SJSA1 (cell line): ENCODE measurements at regions not wholly inside any gene's neighbourhood (a gene's known extent, or its start where the extent isn't known, plus 50 kb on each side); places are given as distances from the start of the nearest gene placed in this dataset.
A peak's percentile ranks its signal among the peaks of the same experiment; 100 is the strongest.

Source experiments
- DNase-seq, 2 experiments: peaks; one replicate each; pipeline ENCODE4 v3.0.0-alpha.2; 2015 to 2020; ENCODE audit warnings: low spot score in 2 of 2, low read depth in 1 of 2
- H3K27ac ChIP-seq: fragments of 250-450 bp; sonication (Bioruptor Pico); 2 replicates; pipeline ENCODE4 v1.5.1; 2020; ENCODE audit warnings: mild to moderate bottlenecking, moderate library complexity
- H3K27me3 ChIP-seq: fragments of 250-450 bp; sonication (Bioruptor Pico); replicated peaks from 2 replicates; pipeline ENCODE4 v1.5.1; 2020; ENCODE audit warnings: mild to moderate bottlenecking, moderate library complexity
- H3K36me3 ChIP-seq: fragments of 250-450 bp; sonication (Bioruptor Pico); 2 replicates; pipeline ENCODE4 v1.5.1; 2020; ENCODE audit warnings: mild to moderate bottlenecking
- H3K4me1 ChIP-seq: fragments of 250-450 bp; sonication (Bioruptor Pico); replicated peaks from 2 replicates; pipeline ENCODE4 v1.6.1; 2021; ENCODE audit warnings: mild to moderate bottlenecking
- H3K4me3 ChIP-seq: fragments of 250-450 bp; sonication (Bioruptor Pico); 2 replicates; pipeline ENCODE4 v1.5.1; 2020; ENCODE audit warnings: mild to moderate bottlenecking
- H3K9me3 ChIP-seq: fragments of 250-450 bp; sonication (Bioruptor Pico); replicated peaks from 2 replicates; pipeline ENCODE4 v1.5.1; 2020; ENCODE audit warnings: mild to moderate bottlenecking

DNA sequence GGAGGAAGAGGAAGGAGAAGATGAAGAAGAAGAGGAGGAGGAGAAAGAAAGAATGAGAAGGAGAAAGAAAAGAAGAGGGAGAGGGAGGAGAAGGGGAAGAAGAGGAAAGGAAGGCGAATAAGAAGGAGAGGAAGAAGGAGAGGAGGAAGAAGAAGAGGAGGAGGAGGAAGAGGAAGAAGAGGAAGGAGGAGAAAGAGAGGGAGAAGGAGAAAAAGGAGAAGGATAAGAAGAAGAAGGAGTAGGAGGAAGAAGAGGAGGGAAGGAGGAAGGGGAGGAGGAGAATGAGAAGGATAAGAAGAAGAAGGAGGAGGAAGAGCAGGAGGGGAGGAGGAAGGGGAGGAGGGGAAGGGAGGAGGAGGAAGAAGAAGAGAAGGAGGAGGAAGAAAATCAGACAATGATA, 149.2 kb upstream of the LYZL2 start:
- no peaks in the 10 kb centered on the region for H3K27me3 ChIP-seq
- no peaks in the 10 kb centered on the region; the same call in 1 of the 2 replicates for H3K9me3 ChIP-seq
- peaks cover 15% of the 10 kb centered on the region for H3K4me1 ChIP-seq
- H3K36me3 ChIP-seq: no peaks in the 10 kb centered on the region
- DNase-seq: no peak
- no peak overlapping the region for H3K27ac ChIP-seq
- H3K4me3 ChIP-seq: no peak overlapping the region

DNA sequence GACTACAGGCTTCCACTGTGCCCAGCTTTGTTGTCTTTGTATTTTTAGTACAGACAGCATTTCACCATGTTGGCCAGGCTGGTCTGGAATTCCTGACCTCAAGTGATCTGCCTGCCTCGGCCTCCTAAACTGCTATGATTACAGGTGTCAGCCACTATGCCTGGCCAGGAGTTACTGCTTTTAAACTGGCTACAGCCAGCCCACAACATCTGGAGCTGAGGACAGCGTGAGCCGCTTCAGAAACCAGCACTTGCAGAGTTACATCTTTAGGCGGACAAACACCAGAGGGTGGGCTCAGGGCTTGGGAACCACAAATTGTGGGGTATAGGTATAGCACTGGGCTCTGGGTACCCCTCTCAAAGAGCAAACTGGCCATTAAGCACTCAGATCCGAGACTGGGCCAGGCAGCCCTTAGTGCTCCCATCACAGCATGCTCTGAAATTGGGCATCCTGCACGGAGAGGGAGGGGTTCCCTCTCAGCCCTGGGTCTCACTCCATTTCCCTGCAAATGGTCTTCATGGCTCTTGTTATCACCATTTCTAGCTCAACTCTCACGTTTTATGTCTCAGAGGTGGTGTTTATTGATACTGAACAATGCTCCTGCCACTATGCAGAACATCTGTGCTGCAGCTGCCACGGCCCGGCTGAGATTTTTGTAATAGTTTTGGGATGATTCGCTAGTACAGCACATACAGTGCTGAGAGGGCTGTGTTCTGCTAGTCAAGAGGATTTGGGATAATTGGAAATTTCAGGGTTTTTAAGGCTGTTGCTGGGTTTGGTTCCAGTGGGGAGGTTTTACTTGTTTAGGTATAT, 146.4 kb upstream of the LYZL2 start:
- no peaks in the 10 kb centered on the region; the same call in none of the 2 replicates for H3K9me3 ChIP-seq
- peaks cover 10% of the 10 kb centered on the region for H3K4me1 ChIP-seq
- DNase-seq: peak; percentile 46 to 61
- H3K27ac ChIP-seq: no peak overlapping the region
- H3K36me3 ChIP-seq: no peaks in the 10 kb centered on the region
- H3K27me3 ChIP-seq: no peaks in the 10 kb centered on the region
- H3K4me3 ChIP-seq: no peak overlapping the region

DNA sequence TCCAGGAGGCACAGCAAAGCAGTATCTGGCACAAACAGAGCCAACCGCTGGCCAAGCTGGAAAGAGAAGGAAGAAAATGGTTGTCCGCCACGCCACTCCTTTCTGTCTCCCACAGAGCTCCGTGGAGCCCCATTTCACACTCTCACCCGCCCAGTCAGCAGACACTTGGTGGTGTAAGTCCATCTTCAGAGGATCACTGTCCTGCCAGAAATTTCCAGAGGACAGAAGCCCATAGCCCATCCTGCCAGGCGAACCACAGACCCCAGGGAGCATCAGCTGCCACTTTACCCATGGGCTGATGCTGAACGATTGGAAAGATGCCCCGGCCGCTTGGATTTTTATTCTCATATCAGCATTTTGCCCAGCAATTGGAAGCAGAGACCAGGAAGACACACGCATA, 144.7 kb upstream of the LYZL2 start:
- Histone ChIP-seq H3K27me3 (no peaks in the 10 kb centered on the region), H3K4me1 (peaks cover 10% of the 10 kb centered on the region), H3K4me3 (no peak overlapping the region), H3K27ac (no peak overlapping the region), H3K9me3 (peaks cover 15% of the 10 kb centered on the region), H3K36me3 (no peaks in the 10 kb centered on the region)
- DNase-seq: no peak

DNA sequence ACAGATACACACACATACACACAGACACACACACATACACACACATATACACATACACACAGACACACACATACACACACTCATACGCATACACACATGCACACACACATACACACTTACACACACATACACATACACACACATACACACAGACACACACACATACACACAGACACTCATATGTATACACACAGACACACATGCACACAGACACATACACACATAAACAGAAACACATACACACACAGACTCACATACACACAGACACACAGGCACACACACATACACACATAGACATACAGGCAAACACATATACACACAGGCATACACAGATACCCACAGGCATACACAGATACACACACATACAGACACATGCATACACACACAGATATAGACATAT, 143.9 kb upstream of the LYZL2 start:
- H3K4me1 ChIP-seq: peaks cover 10% of the 10 kb centered on the region
- DNase-seq: no peak
- H3K27ac ChIP-seq: no peak overlapping the region
- no peak overlapping the region for H3K4me3 ChIP-seq
- H3K36me3 ChIP-seq: no peaks in the 10 kb centered on the region
- H3K9me3 ChIP-seq: peaks cover 15% of the 10 kb centered on the region
- H3K27me3 ChIP-seq: no peaks in the 10 kb centered on the region

DNA sequence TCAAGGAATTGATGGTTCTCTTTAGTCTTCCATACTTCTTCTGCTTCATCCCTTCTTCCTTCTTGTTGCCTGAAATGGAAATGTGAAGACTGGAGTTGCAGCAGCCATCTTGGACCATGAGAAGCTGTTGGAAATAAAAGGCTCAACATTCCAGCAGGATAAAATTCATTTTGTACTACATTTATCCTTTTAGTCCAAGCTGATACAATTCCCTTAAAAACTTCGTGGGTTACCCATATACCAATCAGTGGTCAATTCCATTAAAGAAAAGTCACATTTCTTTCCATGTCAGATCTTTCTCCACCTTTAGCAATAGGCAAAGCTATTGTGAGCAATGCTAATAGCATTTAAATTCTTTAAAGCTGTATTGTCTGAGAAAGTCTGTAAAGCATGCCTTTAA, 141.3 kb upstream of the LYZL2 start:
- H3K27ac ChIP-seq: no peak overlapping the region
- DNase-seq: no peak
- H3K36me3 ChIP-seq: no peaks in the 10 kb centered on the region
- H3K4me3 ChIP-seq: no peak overlapping the region
- H3K4me1 ChIP-seq: peaks cover 1% of the 10 kb centered on the region
- no peaks in the 10 kb centered on the region for H3K27me3 ChIP-seq
- H3K9me3 ChIP-seq: peaks cover 15% of the 10 kb centered on the region

DNA sequence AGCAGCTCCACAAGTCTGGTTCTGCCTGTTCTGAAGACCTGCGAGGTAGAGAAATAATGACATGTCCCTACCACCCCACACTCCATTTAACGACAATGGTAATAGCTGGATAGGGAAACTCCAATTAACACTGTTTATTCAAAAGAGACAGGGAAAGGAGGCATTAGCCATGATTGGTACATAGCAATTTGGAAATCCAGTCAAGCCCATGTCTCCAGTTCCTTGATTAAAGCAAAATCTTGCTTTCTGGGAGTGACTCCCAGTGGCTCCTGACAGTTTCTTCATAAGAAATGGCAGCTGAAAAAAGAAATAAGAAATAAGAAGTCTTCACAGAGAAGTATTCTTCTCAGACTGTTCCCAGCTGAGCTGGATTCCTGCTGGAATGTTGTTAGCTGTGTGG, 140.7 kb upstream of the LYZL2 start:
- peaks cover 15% of the 10 kb centered on the region for H3K9me3 ChIP-seq
- no peak overlapping the region for H3K27ac ChIP-seq
- H3K4me3 ChIP-seq: no peak overlapping the region
- H3K27me3 ChIP-seq: no peaks in the 10 kb centered on the region
- DNase-seq: no peak
- H3K36me3 ChIP-seq: no peaks in the 10 kb centered on the region
- H3K4me1 ChIP-seq: no peaks in the 10 kb centered on the region

DNA sequence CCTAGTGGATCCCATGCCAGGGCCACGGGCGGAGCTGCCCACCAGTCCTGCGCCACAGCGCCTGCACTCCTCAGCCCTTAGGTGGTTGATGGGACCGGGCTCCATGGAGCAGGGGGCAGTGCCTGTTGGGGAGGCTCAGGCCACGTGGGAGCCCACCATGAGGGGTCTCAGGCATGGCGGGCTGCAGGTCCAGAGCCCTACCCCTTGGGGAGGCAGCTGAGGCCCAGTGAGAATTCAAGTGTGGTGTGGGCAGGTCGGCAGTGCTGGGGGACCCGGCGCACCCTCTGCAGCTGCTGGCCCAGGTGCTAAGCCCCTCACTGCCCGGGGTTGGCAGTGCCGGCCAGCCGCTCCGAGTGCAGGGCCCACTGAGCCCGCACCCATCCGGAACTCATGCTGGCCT, 139.8 kb upstream of the LYZL2 start:
- H3K36me3 ChIP-seq: no peaks in the 10 kb centered on the region
- DNase-seq: no peak
- no peak overlapping the region for H3K4me3 ChIP-seq
- H3K4me1 ChIP-seq: no peaks in the 10 kb centered on the region
- no peak overlapping the region for H3K27ac ChIP-seq
- H3K9me3 ChIP-seq: peaks cover 15% of the 10 kb centered on the region
- no peaks in the 10 kb centered on the region for H3K27me3 ChIP-seq

DNA sequence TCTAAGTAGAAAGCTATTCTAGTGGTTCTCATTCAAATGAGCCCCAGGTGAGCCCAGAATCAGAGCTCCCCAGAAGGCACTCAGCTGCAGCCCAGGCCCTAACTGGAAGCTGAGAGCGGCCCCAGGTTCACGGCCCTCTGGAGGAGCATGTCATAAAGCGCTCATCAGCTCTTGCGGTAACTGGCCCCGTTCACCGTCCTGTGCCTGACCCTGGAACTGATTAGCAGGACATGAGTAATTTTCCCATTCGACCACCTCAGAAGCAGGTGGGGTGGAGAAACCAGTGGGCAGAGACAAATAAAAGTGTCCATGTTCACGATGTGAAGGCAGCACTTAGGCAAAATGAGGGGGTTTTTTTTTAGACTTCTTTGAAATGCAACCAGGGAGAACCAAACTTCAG, 136.1 kb upstream of the LYZL2 start:
- no peak overlapping the region for H3K4me3 ChIP-seq
- H3K4me1 ChIP-seq: no peaks in the 10 kb centered on the region
- H3K27ac ChIP-seq: no peak overlapping the region
- peaks cover 14% of the 10 kb centered on the region for H3K9me3 ChIP-seq
- no peaks in the 10 kb centered on the region for H3K36me3 ChIP-seq
- H3K27me3 ChIP-seq: no peaks in the 10 kb centered on the region
- no peak for DNase-seq

DNA sequence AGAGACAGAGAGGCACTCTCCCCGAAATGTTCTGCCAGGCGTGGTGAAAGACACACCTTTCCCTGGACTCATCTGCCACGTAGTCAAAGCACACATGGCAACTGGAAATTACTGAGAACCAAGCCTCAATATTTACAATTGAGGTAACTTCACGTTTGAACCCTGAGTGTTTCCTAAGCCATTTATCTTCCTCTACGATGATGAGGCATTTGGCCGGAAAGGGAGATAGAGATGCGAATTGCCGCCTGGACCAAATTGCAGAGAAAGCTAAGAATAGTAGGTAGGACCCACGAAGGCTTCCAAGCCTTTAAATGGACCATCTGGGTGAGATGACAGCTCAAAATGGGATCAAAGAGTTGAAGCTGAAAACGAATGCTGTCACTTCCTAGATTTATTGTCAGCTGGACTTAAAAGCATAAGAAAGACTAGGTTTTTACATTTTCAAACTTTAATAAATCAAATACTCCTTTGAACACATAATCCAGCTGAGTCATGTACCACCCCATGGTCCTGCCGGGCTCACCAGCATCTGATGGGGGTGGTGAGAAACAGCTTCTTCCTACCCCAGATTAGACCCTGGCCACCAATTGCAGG, 135.6 kb upstream of the LYZL2 start:
- H3K4me1 ChIP-seq: no peaks in the 10 kb centered on the region
- no peak for DNase-seq
- peaks cover 9% of the 10 kb centered on the region for H3K9me3 ChIP-seq
- H3K36me3 ChIP-seq: no peaks in the 10 kb centered on the region
- no peaks in the 10 kb centered on the region for H3K27me3 ChIP-seq
- no peak overlapping the region for H3K27ac ChIP-seq
- no peak overlapping the region for H3K4me3 ChIP-seq

DNA sequence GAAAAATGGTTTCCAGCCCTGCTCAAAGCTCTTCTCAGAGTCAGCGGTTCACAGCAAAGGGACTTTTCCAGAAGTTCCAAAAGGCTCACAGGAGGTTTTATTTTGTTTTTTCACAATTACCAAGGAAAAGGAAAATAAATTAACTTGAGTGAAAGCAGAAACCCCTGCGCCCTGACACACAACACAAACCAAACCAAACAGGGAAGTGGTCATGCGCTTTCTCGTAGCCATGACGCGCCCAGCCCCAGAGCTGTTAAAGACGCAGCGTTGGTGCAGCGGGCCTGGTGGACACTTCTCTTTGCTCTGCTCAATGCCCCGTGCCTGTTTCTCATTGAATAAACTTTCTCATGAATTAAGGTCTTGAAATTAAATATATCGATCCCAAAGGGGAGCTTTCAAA, 134.4 kb upstream of the LYZL2 start:
- no peak overlapping the region for H3K27ac ChIP-seq
- DNase-seq: no peak
- H3K36me3 ChIP-seq: no peaks in the 10 kb centered on the region
- H3K4me1 ChIP-seq: no peaks in the 10 kb centered on the region
- no peaks in the 10 kb centered on the region for H3K27me3 ChIP-seq
- H3K9me3 ChIP-seq: 0 out of 2 replicates have a peak, but pooled peaks cover 2% of the 10 kb centered on the region
- no peak overlapping the region for H3K4me3 ChIP-seq

DNA sequence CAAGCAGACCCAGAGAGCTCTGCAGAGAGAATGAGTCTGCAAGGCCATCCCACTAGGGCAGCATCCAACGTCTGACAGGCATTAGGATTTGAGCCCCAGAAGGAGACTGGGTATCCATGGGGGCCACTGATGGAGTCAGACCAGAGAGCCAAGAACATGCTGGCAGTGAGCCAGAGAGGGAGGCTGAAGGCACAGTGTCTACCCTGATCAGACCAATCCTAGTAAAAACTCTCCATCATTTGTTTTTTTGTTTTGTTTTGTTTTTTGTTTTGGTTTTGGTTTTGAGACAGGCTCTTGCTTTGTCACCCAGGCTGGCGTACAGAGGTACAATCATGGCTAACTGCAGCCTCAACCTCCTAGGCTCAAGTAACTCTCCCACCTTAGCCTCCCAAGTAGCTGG, 133.1 kb upstream of the LYZL2 start:
- Histone ChIP-seq H3K36me3 (no peaks in the 10 kb centered on the region), H3K27ac (no peak overlapping the region)

DNA sequence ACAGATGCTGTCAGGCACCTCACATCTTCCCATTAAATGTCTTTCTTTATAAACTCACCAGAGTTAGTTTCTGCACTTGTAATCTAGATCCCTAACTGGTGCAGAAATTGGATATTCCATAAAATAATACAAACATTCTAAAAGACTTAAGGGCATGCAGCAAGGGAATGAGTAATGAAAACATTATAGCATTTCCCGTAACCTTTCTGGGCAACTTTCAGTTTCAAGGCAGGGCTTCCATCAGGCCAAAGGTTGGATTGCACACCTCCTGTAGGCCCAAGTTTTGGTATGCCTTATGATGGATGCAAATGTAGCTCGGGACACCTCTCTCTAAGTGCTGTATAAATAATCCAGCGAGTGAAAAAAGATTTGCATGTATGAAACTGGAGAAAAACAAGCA, 129.9 kb upstream of the LYZL2 start:
- H3K9me3 ChIP-seq: 0 out of 2 replicates have a peak, but pooled peaks cover 5% of the 10 kb centered on the region
- no peak overlapping the region for H3K4me3 ChIP-seq
- H3K4me1 ChIP-seq: no peaks in the 10 kb centered on the region
- DNase-seq: no peak
- no peaks in the 10 kb centered on the region for H3K36me3 ChIP-seq
- H3K27ac ChIP-seq: no peak overlapping the region
- no peaks in the 10 kb centered on the region for H3K27me3 ChIP-seq

More for the DNA sequence above, 133.1 kb upstream of the LYZL2 start:
- DNase-seq: no peak
- Histone ChIP-seq H3K4me1 (no peaks in the 10 kb centered on the region), H3K4me3 (no peak overlapping the region), H3K9me3 (0 out of 2 replicates have a peak, but pooled peaks cover 2% of the 10 kb centered on the region), H3K27me3 (no peaks in the 10 kb centered on the region)

DNA sequence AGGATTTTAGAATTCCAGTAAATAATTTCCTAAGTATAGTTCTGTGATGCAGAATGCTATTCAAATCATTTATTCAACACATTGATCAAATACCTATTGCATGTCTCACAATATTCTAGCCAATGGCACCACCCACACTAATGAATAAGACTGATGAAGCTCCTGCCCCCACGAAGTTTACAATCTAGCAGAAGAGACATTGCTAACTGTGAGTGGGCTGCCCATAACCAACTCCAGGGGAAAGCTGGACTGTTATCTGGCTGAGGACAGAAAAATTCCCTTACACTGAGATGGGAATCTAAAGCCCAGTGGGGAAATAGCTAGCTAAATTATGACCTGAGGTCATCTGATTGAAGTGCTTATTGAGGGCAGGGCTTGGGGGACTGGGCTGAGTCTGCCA, 128.8 kb upstream of the LYZL2 start:
- Histone ChIP-seq H3K36me3 (no peaks in the 10 kb centered on the region), H3K4me3 (no peak overlapping the region), H3K4me1 (no peaks in the 10 kb centered on the region), H3K27ac (no peak overlapping the region), H3K27me3 (no peaks in the 10 kb centered on the region), H3K9me3 (0 out of 2 replicates have a peak, but pooled peaks cover 5% of the 10 kb centered on the region)
- no peak for DNase-seq

DNA sequence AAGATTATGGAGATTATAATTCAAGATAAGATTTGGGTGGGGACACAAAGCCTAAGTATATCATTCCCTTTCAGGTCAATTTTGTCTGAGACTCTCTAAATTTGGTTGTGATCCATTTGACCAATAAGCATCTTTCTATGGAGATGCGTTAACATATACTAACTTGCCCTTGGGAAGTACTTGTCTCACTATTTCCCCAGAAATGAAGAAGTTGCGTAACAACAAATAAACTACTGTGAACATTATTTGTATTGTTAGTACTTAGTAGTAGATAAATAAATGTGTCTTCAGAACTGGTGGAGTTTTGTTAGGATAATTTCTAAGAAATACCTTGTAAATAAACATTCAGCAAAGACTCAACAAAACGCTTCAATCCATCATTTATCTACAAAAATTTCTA, 127.3 kb upstream of the LYZL2 start:
- Histone ChIP-seq H3K4me3 (no peak overlapping the region), H3K9me3 (0 out of 2 replicates have a peak, but pooled peaks cover 5% of the 10 kb centered on the region), H3K36me3 (no peaks in the 10 kb centered on the region), H3K27me3 (no peaks in the 10 kb centered on the region), H3K4me1 (no peaks in the 10 kb centered on the region), H3K27ac (no peak overlapping the region)
- DNase-seq: no peak
